ENCODE measurements at regions not wholly inside any gene's neighbourhood (a gene's known extent, or its start where the extent isn't known, plus 50 kb on each side); places are given as distances from the start of the nearest gene placed in this dataset.

DNA sequence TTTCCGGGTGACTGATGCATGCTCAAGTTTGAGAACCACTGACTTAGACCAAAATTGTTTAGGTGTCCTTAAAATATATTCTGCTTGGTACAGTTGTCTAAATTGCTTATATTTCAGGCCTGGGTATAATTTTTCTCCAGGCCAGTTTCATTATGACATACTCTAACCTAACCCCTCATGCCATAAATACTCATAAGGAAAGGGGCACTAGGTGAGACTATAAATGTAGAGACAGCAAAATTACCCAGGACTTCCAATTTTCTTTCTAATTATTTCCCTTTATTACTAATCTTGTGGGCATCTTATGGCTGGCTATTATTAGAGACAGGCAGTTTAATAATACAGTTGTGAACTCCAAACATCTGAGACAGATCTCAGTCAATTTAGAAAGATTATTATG is 150.2 kb downstream of the RRAGB start:
- Histone ChIP-seq H4K8ac (ENCODE audit: extremely low read depth, insufficient read depth, low read length) (no peak overlapping the region), H3K36me3 (ENCODE audit: control insufficient read depth in 2 of 4, insufficient read depth in 4 of 4, low read length in 3 of 4) (no peaks in the 10 kb centered on the region), H3K4me1 (replicated peaks in 1 of 4; ENCODE audit: control insufficient read depth in 3 of 4, insufficient read depth in 4 of 4, low read length in 3 of 4) (no peaks in the 10 kb centered on the region), H2BK15ac (ENCODE audit: low read length) (no peak overlapping the region), H3K56ac (replicated peaks; ENCODE audit: insufficient read length, low read depth, low read length) (no peak overlapping the region), H2BK12ac (ENCODE audit: low read depth, low read length) (no peak overlapping the region), H2BK5ac (ENCODE audit: low read depth, low read length) (no peak overlapping the region), H3K14ac (ENCODE audit: insufficient read length) (no peak overlapping the region), H3K4me3 (ENCODE audit: extremely low read depth in 1 of 4, insufficient read depth in 2 of 4, low read depth in 3 of 4, low read length in 4 of 4) (no peak overlapping the region), H3K9ac (replicated peaks in 1 of 4; ENCODE audit: extremely low read depth in 1 of 4, low read depth in 3 of 4, low read length in 3 of 4) (no peak overlapping the region), H3K4ac (replicated peaks; ENCODE audit: insufficient read length, low read depth, low read length) (no peak overlapping the region), H2AFZ (ENCODE audit: low read length) (no peak overlapping the region), H2BK20ac (ENCODE audit: low read length) (no peak overlapping the region), H3K79me2 (ENCODE audit: control insufficient read depth in 1 of 2, insufficient read depth in 2 of 2, low read length in 2 of 2) (no peaks in the 10 kb centered on the region), H2AK5ac (ENCODE audit: low read depth, low read length) (no peak overlapping the region), H4K91ac (replicated peaks; ENCODE audit: insufficient read length, low read length) (no peak overlapping the region), H4K5ac (ENCODE audit: insufficient read length, low read depth, low read length) (no peak overlapping the region), H3K18ac (ENCODE audit: extremely low read depth, low read length) (no peak overlapping the region), H3K27ac (ENCODE audit: low read depth, low read length) (no peak overlapping the region), H3K27me3 (replicated peaks in 1 of 4; ENCODE audit: control insufficient read depth in 3 of 4, extremely low read depth in 1 of 4, insufficient read depth in 3 of 4, low read length in 3 of 4) (no peaks in the 10 kb centered on the region), H3K23me2 (ENCODE audit: low read depth, low read length) (no peaks in the 10 kb centered on the region), H3K23ac (ENCODE audit: insufficient read length) (no peak overlapping the region), H4K20me1 (replicated peaks in 1 of 2; ENCODE audit: control insufficient read depth in 1 of 2, insufficient read depth in 2 of 2, low read length in 2 of 2) (no peaks in the 10 kb centered on the region), H2BK120ac (replicated peaks; ENCODE audit: low read depth, low read length) (no peak overlapping the region), H3K79me1 (ENCODE audit: low read depth, low read length) (no peaks in the 10 kb centered on the region), H3K9me3 (ENCODE audit: insufficient read depth in 2 of 2, low read depth in 1 of 2, low read length in 1 of 2) (no peaks in the 10 kb centered on the region), H3K4me2 (ENCODE audit: insufficient read depth in 1 of 2, low read depth in 2 of 2, low read length in 2 of 2) (no peak overlapping the region)
- TF ChIP-seq SIRT6 (IDR thresholded peaks at IDR 0.05; ENCODE audit: low read length) (no peak), RBBP5 (IDR thresholded peaks at IDR 0.05; ENCODE audit: borderline replicate concordance, low read depth, low read length) (no peak)
- WGBS, 2 experiments (ENCODE audit: extremely low coverage in 1 of 2, insufficient coverage in 1 of 2, insufficient read length in 1 of 2, insufficient replicate concordance in 2 of 2, low coverage in 1 of 2, low lambda C conversion rate in 2 of 2, missing lambda C conversion rate in 1 of 2) = 100% methylated on average over 1 of the region's 1 CpG; no CpG with 5 or more reads in 1 of the 2 experiments
- no peak for DNase-seq (ENCODE audit: low read depth in 1 of 2, low spot score in 2 of 2)
- FAIRE-seq = no peak
- CTCF ChIA-PET (ENCODE audit: partially characterized antibody) = no interaction called here
- POLR2A ChIA-PET (ENCODE audit: partially characterized antibody) = no interaction called here
